HepG2 (cell line): ENCODE measurements at regions not wholly inside any gene's neighbourhood (a gene's known extent, or its start where the extent isn't known, plus 50 kb on each side); places are given as distances from the start of the nearest gene placed in this dataset.

Experiments
- ADNP ChIP-seq: sonication (generic); formaldehyde crosslinking; IDR thresholded peaks from 2 replicates; pipeline ENCODE4 v1.4.0; 2020; ENCODE audit warnings: missing genetic modification reagents
- AHR ChIP-seq: IDR thresholded peaks from 2 replicates; pipeline ENCODE4 v1.6.1; 2018; ENCODE audit warnings: missing genetic modification reagents, missing compliant biosample characterization
- DNMT1 ChIP-seq: sonication (generic); formaldehyde crosslinking; IDR thresholded peaks from 2 replicates; pipeline ENCODE4 v1.5.1; 2020; ENCODE audit warnings: mild to moderate bottlenecking, missing genetic modification reagents
- MEIS2 ChIP-seq: sonication (generic); formaldehyde crosslinking; IDR thresholded peaks from 2 replicates; pipeline ENCODE4 v1.9.0; 2021; ENCODE audit warnings: mild to moderate bottlenecking, missing genetic modification reagents
- NFE2 ChIP-seq: sonication (generic); formaldehyde crosslinking; IDR thresholded peaks from 2 replicates; pipeline ENCODE4 v1.4.0; 2020; ENCODE audit warnings: missing genetic modification reagents
- PRPF4 ChIP-seq: fragments of 200-400 bp; formaldehyde crosslinking; IDR thresholded peaks from 2 replicates; pipeline ENCODE4 v1.6.1; 2016; ENCODE audit warnings: low read length, low read depth; ENCODE audit not compliant: poor library complexity, severe bottlenecking
- SIN3B ChIP-seq: fragments of 150-350 bp; IDR thresholded peaks from 2 replicates; pipeline ENCODE4 v1.6.1; 2014; ENCODE audit warnings: low read length
- SKI ChIP-seq: fragments of 450-650 bp; IDR thresholded peaks from one replicate; pipeline ENCODE4 v1.6.1; 2018; ENCODE audit warnings: mild to moderate bottlenecking; ENCODE audit not compliant: partially characterized antibody
- YY1 ChIP-seq: IDR thresholded peaks from 2 replicates; pipeline ENCODE4 v1.6.1; 2011; ENCODE audit warnings: low read length, low read depth, moderate library complexity, mild to moderate bottlenecking; ENCODE audit not compliant: insufficient read depth, insufficient replicate concordance
- ZEB1 ChIP-seq: IDR thresholded peaks from 2 replicates; pipeline ENCODE4 v1.6.1; 2012; ENCODE audit warnings: mild to moderate bottlenecking, low read depth, inconsistent platforms; ENCODE audit not compliant: insufficient replicate concordance
- ZFY ChIP-seq: sonication (generic); formaldehyde crosslinking; IDR thresholded peaks from 2 replicates; pipeline ENCODE4 v1.4.0; 2020; ENCODE audit warnings: missing genetic modification reagents
- ZNF260 ChIP-seq: sonication (generic); formaldehyde crosslinking; IDR thresholded peaks from 2 replicates; pipeline ENCODE4 v1.4.0; 2020; ENCODE audit warnings: missing genetic modification reagents, low read depth, mild to moderate bottlenecking, borderline replicate concordance
- ZNF709 ChIP-seq: sonication (generic); formaldehyde crosslinking; IDR thresholded peaks from 2 replicates; pipeline ENCODE4 v1.5.0; 2020; ENCODE audit warnings: mild to moderate bottlenecking, missing genetic modification reagents
- ZZZ3 ChIP-seq: sonication (generic); formaldehyde crosslinking; IDR thresholded peaks from 2 replicates; pipeline ENCODE4 v1.4.0; 2020; ENCODE audit warnings: missing genetic modification reagents, mild to moderate bottlenecking, borderline replicate concordance
- TF ChIP-seq, protein P1 (sequence below): sonication (generic); formaldehyde crosslinking; IDR thresholded peaks from 2 replicates; pipeline ENCODE4 v1.5.0; 2020; ENCODE audit warnings: missing genetic modification reagents, mild to moderate bottlenecking, borderline replicate concordance
- TF ChIP-seq, protein P2 (sequence below): IDR thresholded peaks from 2 replicates; pipeline ENCODE4 v1.6.1; 2018; ENCODE audit warnings: missing genetic modification reagents, mild to moderate bottlenecking, missing compliant biosample characterization
- TF ChIP-seq, protein P3 (sequence below): sonication (generic); formaldehyde crosslinking; IDR thresholded peaks from 2 replicates; pipeline ENCODE4 v1.8.0; 2022; ENCODE audit warnings: missing genetic modification reagents, mild to moderate bottlenecking, moderate library complexity, borderline replicate concordance
- TF ChIP-seq, protein P4 (sequence below): sonication (generic); formaldehyde crosslinking; IDR thresholded peaks from 2 replicates; pipeline ENCODE4 v1.5.0; 2020; ENCODE audit warnings: mild to moderate bottlenecking, missing genetic modification reagents, borderline replicate concordance
- TF ChIP-seq, protein P5 (sequence below): sonication (generic); formaldehyde crosslinking; IDR thresholded peaks from 2 replicates; pipeline ENCODE4 v1.9.0; 2021; ENCODE audit warnings: missing genetic modification reagents, borderline replicate concordance

DNA sequence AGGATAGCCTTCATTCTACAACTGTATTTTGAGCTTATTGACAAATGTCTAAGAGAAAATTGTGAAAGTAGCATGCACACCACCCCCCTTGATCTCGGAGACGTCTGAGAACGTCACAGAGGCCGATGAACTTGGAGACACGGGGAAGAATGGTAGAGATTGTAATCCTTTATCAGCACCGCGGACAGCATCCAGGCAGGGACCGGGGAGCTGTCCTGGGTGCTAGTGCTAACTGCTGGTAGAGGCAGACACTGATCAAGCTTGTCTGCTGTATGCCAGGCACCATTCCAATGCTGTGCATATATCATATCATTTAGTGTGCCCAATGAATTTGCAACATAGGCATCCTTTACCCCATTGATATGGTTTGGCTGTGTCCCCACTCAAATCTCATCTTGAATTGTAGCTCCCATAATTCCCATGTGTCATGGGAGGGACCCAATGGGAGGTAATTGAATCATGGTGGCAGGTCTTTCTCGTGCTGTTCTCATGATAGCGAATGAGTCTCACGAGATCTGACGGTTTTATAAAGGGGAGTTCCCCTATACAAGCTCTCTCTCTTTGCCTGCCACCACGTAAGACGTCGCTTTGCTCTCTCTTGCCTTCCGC, 98.8 kb downstream of the LHX2 start (continued):
- TF ChIP-seq, protein P1, sequence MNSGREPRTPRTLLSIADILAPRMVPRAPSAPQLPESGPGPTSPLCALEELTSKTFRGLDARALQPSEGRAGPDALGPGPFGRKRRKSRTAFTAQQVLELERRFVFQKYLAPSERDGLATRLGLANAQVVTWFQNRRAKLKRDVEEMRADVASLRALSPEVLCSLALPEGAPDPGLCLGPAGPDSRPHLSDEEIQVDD (CRISPR knock-in tag) = peak; percentile 100
- TF ChIP-seq ADNP (CRISPR knock-in tag) (0 out of 2 replicates have a peak, but pooled peaks have one; percentile 64), AHR (CRISPR knock-in tag) (peak; percentile 100), ZNF709 (CRISPR knock-in tag) (peak; percentile 100), ZZZ3 (peak; percentile 97), ZNF260 (CRISPR knock-in tag) (no peak), NFE2 (peak; percentile 98), SIN3B (no peak), ZEB1 (no peak), PRPF4 (no peak), MEIS2 (CRISPR knock-in tag) (peak; percentile 100), ZFY (CRISPR knock-in tag) (peak; percentile 88), DNMT1 (CRISPR knock-in tag) (peak; percentile 93; the same call in 1 of the 2 replicates), YY1 (no peak), SKI (no peak)
- TF ChIP-seq, protein P2, sequence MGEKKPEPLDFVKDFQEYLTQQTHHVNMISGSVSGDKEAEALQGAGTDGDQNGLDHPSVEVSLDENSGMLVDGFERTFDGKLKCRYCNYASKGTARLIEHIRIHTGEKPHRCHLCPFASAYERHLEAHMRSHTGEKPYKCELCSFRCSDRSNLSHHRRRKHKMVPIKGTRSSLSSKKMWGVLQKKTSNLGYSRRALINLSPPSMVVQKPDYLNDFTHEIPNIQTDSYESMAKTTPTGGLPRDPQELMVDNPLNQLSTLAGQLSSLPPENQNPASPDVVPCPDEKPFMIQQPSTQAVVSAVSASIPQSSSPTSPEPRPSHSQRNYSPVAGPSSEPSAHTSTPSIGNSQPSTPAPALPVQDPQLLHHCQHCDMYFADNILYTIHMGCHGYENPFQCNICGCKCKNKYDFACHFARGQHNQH = peak; percentile 100
- TF ChIP-seq, protein P3, sequence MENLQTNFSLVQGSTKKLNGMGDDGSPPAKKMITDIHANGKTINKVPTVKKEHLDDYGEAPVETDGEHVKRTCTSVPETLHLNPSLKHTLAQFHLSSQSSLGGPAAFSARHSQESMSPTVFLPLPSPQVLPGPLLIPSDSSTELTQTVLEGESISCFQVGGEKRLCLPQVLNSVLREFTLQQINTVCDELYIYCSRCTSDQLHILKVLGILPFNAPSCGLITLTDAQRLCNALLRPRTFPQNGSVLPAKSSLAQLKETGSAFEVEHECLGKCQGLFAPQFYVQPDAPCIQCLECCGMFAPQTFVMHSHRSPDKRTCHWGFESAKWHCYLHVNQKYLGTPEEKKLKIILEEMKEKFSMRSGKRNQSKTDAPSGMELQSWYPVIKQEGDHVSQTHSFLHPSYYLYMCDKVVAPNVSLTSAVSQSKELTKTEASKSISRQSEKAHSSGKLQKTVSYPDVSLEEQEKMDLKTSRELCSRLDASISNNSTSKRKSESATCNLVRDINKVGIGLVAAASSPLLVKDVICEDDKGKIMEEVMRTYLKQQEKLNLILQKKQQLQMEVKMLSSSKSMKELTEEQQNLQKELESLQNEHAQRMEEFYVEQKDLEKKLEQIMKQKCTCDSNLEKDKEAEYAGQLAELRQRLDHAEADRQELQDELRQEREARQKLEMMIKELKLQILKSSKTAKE (CRISPR knock-in tag) = peak; percentile 94
- TF ChIP-seq, protein P4, sequence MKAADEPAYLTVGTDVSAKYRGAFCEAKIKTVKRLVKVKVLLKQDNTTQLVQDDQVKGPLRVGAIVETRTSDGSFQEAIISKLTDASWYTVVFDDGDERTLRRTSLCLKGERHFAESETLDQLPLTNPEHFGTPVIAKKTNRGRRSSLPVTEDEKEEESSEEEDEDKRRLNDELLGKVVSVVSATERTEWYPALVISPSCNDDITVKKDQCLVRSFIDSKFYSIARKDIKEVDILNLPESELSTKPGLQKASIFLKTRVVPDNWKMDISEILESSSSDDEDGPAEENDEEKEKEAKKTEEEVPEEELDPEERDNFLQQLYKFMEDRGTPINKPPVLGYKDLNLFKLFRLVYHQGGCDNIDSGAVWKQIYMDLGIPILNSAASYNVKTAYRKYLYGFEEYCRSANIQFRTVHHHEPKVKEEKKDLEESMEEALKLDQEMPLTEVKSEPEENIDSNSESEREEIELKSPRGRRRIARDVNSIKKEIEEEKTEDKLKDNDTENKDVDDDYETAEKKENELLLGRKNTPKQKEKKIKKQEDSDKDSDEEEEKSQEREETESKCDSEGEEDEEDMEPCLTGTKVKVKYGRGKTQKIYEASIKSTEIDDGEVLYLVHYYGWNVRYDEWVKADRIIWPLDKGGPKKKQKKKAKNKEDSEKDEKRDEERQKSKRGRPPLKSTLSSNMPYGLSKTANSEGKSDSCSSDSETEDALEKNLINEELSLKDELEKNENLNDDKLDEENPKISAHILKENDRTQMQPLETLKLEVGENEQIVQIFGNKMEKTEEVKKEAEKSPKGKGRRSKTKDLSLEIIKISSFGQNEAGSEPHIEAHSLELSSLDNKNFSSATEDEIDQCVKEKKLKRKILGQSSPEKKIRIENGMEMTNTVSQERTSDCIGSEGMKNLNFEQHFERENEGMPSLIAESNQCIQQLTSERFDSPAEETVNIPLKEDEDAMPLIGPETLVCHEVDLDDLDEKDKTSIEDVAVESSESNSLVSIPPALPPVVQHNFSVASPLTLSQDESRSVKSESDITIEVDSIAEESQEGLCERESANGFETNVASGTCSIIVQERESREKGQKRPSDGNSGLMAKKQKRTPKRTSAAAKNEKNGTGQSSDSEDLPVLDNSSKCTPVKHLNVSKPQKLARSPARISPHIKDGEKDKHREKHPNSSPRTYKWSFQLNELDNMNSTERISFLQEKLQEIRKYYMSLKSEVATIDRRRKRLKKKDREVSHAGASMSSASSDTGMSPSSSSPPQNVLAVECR (CRISPR knock-in tag) = peak; percentile 89
- TF ChIP-seq, protein P5, sequence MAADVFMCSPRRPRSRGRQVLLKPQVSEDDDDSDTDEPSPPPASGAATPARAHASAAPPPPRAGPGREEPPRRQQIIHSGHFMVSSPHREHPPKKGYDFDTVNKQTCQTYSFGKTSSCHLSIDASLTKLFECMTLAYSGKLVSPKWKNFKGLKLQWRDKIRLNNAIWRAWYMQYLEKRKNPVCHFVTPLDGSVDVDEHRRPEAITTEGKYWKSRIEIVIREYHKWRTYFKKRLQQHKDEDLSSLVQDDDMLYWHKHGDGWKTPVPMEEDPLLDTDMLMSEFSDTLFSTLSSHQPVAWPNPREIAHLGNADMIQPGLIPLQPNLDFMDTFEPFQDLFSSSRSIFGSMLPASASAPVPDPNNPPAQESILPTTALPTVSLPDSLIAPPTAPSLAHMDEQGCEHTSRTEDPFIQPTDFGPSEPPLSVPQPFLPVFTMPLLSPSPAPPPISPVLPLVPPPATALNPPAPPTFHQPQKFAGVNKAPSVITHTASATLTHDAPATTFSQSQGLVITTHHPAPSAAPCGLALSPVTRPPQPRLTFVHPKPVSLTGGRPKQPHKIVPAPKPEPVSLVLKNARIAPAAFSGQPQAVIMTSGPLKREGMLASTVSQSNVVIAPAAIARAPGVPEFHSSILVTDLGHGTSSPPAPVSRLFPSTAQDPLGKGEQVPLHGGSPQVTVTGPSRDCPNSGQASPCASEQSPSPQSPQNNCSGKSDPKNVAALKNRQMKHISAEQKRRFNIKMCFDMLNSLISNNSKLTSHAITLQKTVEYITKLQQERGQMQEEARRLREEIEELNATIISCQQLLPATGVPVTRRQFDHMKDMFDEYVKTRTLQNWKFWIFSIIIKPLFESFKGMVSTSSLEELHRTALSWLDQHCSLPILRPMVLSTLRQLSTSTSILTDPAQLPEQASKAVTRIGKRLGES (CRISPR knock-in tag) = peak; percentile 99
